ENCODE measurements at regions not wholly inside any gene's neighbourhood (a gene's known extent, or its start where the extent isn't known, plus 50 kb on each side); places are given as distances from the start of the nearest gene placed in this dataset.

DNA sequence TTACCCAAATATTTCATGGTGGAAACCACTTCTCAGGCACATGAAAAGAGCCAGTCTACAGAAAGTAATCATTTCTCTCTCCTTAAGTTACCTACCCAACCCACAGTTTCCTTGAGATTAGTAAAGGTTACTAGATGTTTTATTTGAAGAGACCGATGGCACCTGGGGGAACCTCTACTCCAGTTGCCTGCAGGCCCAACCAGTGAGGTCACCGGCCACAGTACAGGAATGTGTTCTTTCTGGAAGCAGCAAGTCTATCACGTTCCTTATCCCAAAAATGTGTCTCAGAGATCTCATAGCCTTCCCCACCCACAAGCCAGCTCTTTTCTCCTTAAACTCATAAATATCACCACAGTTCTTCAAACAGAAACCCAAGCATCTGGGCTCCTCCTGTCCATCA is 316.1 kb downstream of the COG6 start:
- H3K4me3 ChIP-seq (ENCODE audit: low read depth, low read length), result no peak overlapping the region
- TF ChIP-seq POLR2A (IDR thresholded peaks at IDR 0.05; ENCODE audit: extremely low read depth, insufficient read length) (no peak), MYC (IDR thresholded peaks at IDR 0.05; ENCODE audit: low read depth, low read length) (no peak), MAX (IDR thresholded peaks at IDR 0.05; ENCODE audit: low read depth, low read length) (no peak)
- TF ChIP-seq, protein P1, sequence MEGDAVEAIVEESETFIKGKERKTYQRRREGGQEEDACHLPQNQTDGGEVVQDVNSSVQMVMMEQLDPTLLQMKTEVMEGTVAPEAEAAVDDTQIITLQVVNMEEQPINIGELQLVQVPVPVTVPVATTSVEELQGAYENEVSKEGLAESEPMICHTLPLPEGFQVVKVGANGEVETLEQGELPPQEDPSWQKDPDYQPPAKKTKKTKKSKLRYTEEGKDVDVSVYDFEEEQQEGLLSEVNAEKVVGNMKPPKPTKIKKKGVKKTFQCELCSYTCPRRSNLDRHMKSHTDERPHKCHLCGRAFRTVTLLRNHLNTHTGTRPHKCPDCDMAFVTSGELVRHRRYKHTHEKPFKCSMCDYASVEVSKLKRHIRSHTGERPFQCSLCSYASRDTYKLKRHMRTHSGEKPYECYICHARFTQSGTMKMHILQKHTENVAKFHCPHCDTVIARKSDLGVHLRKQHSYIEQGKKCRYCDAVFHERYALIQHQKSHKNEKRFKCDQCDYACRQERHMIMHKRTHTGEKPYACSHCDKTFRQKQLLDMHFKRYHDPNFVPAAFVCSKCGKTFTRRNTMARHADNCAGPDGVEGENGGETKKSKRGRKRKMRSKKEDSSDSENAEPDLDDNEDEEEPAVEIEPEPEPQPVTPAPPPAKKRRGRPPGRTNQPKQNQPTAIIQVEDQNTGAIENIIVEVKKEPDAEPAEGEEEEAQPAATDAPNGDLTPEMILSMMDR (IDR thresholded peaks at IDR 0.05; ENCODE audit: low read depth, low read length), result no peak
- no peak for DNase-seq (ENCODE audit: low read depth)

DNA sequence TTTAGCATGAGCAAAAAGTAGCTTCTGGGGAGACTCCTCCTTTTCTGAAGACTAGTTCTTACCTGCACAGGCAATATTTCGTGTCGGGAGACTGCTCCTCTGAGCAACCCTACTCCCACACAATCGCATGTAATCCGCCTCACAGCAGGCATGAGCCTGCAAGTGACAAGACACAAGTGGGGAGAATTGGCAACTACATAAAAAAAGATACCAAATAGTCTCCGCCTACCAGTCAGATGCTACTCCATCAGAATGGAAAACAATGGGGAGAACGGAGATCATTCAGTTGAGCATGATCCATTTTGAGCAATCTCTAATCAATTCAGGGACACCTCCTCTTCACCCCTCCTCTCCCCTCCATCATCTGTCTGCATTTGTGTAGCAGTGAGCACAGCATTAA is 321.0 kb downstream of the COG6 start:
- no peak for DNase-seq (ENCODE audit: low read depth)
- no peak overlapping the region for H3K4me3 ChIP-seq (ENCODE audit: low read depth, low read length)
- TF ChIP-seq, protein P1 (IDR thresholded peaks at IDR 0.05; ENCODE audit: low read depth, low read length), result no peak
- no peak for TF ChIP-seq MAX (IDR thresholded peaks at IDR 0.05; ENCODE audit: low read depth, low read length)
- no peak for TF ChIP-seq POLR2A (IDR thresholded peaks at IDR 0.05; ENCODE audit: extremely low read depth, insufficient read length)
- no peak for TF ChIP-seq MYC (IDR thresholded peaks at IDR 0.05; ENCODE audit: low read depth, low read length)

GRCh38 chr13:39981056-39981455 is 325.6 kb downstream of the COG6 start:
- DNase-seq (ENCODE audit: low read depth), result no peak
- H3K4me3 ChIP-seq (ENCODE audit: low read depth, low read length), result no peak overlapping the region
- no peak for TF ChIP-seq POLR2A (IDR thresholded peaks at IDR 0.05; ENCODE audit: extremely low read depth, insufficient read length)
- TF ChIP-seq, protein P1 (IDR thresholded peaks at IDR 0.05; ENCODE audit: low read depth, low read length), result no peak
- no peak for TF ChIP-seq MAX (IDR thresholded peaks at IDR 0.05; ENCODE audit: low read depth, low read length)
- TF ChIP-seq MYC (IDR thresholded peaks at IDR 0.05; ENCODE audit: low read depth, low read length), result no peak

GRCh38 chr13:39982745-39983144 is 327.3 kb downstream of the COG6 start:
- no peak overlapping the region for H3K4me3 ChIP-seq (ENCODE audit: low read depth, low read length)
- DNase-seq (ENCODE audit: low read depth), result no peak
- no peak for TF ChIP-seq MYC (IDR thresholded peaks at IDR 0.05; ENCODE audit: low read depth, low read length)
- TF ChIP-seq MAX (IDR thresholded peaks at IDR 0.05; ENCODE audit: low read depth, low read length), result no peak
- TF ChIP-seq POLR2A (IDR thresholded peaks at IDR 0.05; ENCODE audit: extremely low read depth, insufficient read length), result no peak
- TF ChIP-seq, protein P1 (IDR thresholded peaks at IDR 0.05; ENCODE audit: low read depth, low read length), result no peak

DNA sequence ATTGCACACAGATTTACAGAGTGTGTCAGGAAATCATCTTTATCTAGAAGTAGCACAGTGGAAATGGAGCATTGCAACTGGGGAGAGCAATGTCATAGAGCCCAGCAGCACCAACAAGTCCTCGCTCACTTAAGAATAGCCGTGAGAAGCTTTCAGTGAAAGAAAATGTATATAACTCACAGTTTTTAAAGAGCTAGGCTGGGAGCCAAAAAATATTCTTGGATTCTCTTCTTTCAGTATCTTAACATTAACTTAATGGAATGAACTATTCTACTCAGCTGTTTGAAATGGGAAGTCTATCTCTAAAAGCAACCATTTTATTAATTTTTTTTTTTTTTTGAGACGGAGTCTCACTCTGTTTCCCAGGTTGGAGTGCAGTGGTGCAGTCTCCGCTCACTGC is 329.6 kb downstream of the COG6 start:
- TF ChIP-seq MYC (IDR thresholded peaks at IDR 0.05; ENCODE audit: low read depth, low read length) (no peak), MAX (IDR thresholded peaks at IDR 0.05; ENCODE audit: low read depth, low read length) (no peak), POLR2A (IDR thresholded peaks at IDR 0.05; ENCODE audit: extremely low read depth, insufficient read length) (no peak)
- TF ChIP-seq, protein P1 (IDR thresholded peaks at IDR 0.05; ENCODE audit: low read depth, low read length), result no peak
- no peak overlapping the region for H3K4me3 ChIP-seq (ENCODE audit: low read depth, low read length)

GRCh38 chr13:39988351-39988750 is 332.9 kb downstream of the COG6 start:
- TF ChIP-seq POLR2A (IDR thresholded peaks at IDR 0.05; ENCODE audit: extremely low read depth, insufficient read length) (no peak), MYC (IDR thresholded peaks at IDR 0.05; ENCODE audit: low read depth, low read length) (no peak), MAX (IDR thresholded peaks at IDR 0.05; ENCODE audit: low read depth, low read length) (no peak)
- TF ChIP-seq, protein P1 (IDR thresholded peaks at IDR 0.05; ENCODE audit: low read depth, low read length), result no peak
- H3K4me3 ChIP-seq (ENCODE audit: low read depth, low read length), result no peak overlapping the region
- no peak for DNase-seq (ENCODE audit: low read depth)

More for the DNA sequence above, 329.6 kb downstream of the COG6 start:
- no peak for DNase-seq (ENCODE audit: low read depth)

Measured in NB4 (cell line).